HCT116 (cell line): ENCODE measurements at regions not wholly inside any gene's neighbourhood (a gene's known extent, or its start where the extent isn't known, plus 50 kb on each side); places are given as distances from the start of the nearest gene placed in this dataset.

Experiments
- ATAC-seq: fragments of 200-7000 bp; cut with Tn5 transposase; 2 replicates; pipeline ENCODE4 v1.9.1; 2020; ENCODE audit warnings: mild to moderate bottlenecking, moderate library complexity
- BruUV-seq: library from RNA; stranded (reverse); fragments of 400-500 nt; replicated peaks from 2 replicates; lab custom pipeline; 2021; lab: Mats Ljungman, UMichigan
- CTCF ChIA-PET: fragments of 300-600 bp; sonication (Branson Sonifier 250); formaldehyde crosslinking; loops from one replicate; lab custom pipeline; 2021; ENCODE audit warnings: antibody characterized with exemption; lab: Charles Lee
- POLR2A ChIA-PET: fragments of 300-600, 350-600 bp; sonication (Branson Sonifier 250); formaldehyde crosslinking; loops from one replicate; lab custom pipeline; 2021; ENCODE audit warnings: antibody characterized with exemption; lab: Charles Lee
- RAD21 ChIA-PET, 2 experiments: fragments of 300-600 bp; sonication (Branson Sonifier 250); formaldehyde crosslinking; loops; one replicate each; lab custom pipeline; 2023; ENCODE audit warnings: low total read pairs in 2 of 2; ENCODE audit not compliant: uncharacterized antibody in 2 of 2, unreplicated experiment in 2 of 2, low non-redundant PET in 1 of 2; lab: Charles Lee
- DNase-seq: peaks from one replicate; pipeline ENCODE4 v3.0.0-alpha.2; 2010; ENCODE audit warnings: low read depth, low spot score
- H2AFZ ChIP-seq: fragments of 200-600 bp; shearing (Covaris generic), sonication (generic); 2 replicates; pipeline ENCODE4 v1.6.1; 2017; ENCODE audit warnings: low read depth, mixed run types, mixed read lengths, antibody characterized with exemption, low read length; ENCODE audit not compliant: poor library complexity, severe bottlenecking
- H3K27ac ChIP-seq: 2 replicates; pipeline ENCODE4 v1.5.1; 2012; ENCODE audit warnings: low read depth, low read length
- H3K27me3 ChIP-seq: fragments of 200-600 bp; sonication (generic); 2 replicates; pipeline ENCODE4 v1.6.1; 2016; ENCODE audit warnings: mixed run types, low read length, mixed read lengths; ENCODE audit not compliant: insufficient read depth
- H3K36me3 ChIP-seq, 2 experiments: fragments of 200-500 bp in 1 of 2; fragments of 200-600 bp in 1 of 2; sonication (Bioruptor generic) in 1 of 2; sonication (generic) in 1 of 2; 2 replicates each; pipeline versions ENCODE4 v1.5.1 to v1.6.1; 2014 to 2016; ENCODE audit warnings: low read length in 2 of 2, inconsistent platforms in 1 of 2, mixed read lengths in 1 of 2, mixed run types in 1 of 2; ENCODE audit not compliant: insufficient read depth in 2 of 2, control insufficient read depth in 1 of 2
- H3K4me1 ChIP-seq, 2 experiments: fragments of 200-600 bp in 1 of 2; sonication (generic) in 1 of 2; 2 replicates each; pipeline versions ENCODE4 v1.5.1 to v1.6.1; 2012 to 2017; ENCODE audit warnings: low read length in 2 of 2, inconsistent platforms in 1 of 2, mild to moderate bottlenecking in 1 of 2, mixed read lengths in 1 of 2, mixed run types in 1 of 2, moderate library complexity in 1 of 2; ENCODE audit not compliant: insufficient read depth in 2 of 2, control insufficient read depth in 1 of 2
- H3K4me2 ChIP-seq: fragments of 200-600 bp; sonication (generic); 2 replicates; pipeline ENCODE4 v1.6.1; 2017; ENCODE audit warnings: mixed run types, low read length, mixed read lengths
- H3K4me3 ChIP-seq, 2 experiments: fragments of 200-600 bp in 1 of 2; sonication (generic) in 1 of 2; replicated peaks in 1 of 2; 2 replicates each; pipeline ENCODE4 v1.5.1; 2011 to 2016; ENCODE audit warnings: low read length in 2 of 2, control low read depth in 1 of 2, low read depth in 1 of 2, mild to moderate bottlenecking in 1 of 2, mixed read lengths in 1 of 2, mixed run types in 1 of 2
- H3K79me2 ChIP-seq: fragments of 200-600 bp; sonication (generic); 2 replicates; pipeline ENCODE4 v1.6.1; 2017; ENCODE audit warnings: mild to moderate bottlenecking, mixed run types, low read length, moderate library complexity, mixed read lengths; ENCODE audit not compliant: insufficient read depth
- H3K9ac ChIP-seq: fragments of 200-600 bp; sonication (generic); 2 replicates; pipeline ENCODE4 v1.6.1; 2016; ENCODE audit warnings: low read length, mixed read lengths
- H3K9me2 ChIP-seq: fragments of 200-600 bp; sonication (generic), shearing (Covaris generic); 2 replicates; pipeline ENCODE4 v1.6.1; 2017; ENCODE audit warnings: mixed run types, mild to moderate bottlenecking, moderate library complexity; ENCODE audit not compliant: insufficient read depth
- H3K9me3 ChIP-seq, 2 experiments: fragments of 200-500 bp in 1 of 2; fragments of 200-600 bp in 1 of 2; sonication (Bioruptor generic) in 1 of 2; sonication (generic) in 1 of 2; 2 replicates each; pipeline ENCODE4 v1.6.1; 2014 to 2017; ENCODE audit warnings: low read length in 2 of 2, mixed read lengths in 2 of 2, inconsistent platforms in 1 of 2, low read depth in 1 of 2, mild to moderate bottlenecking in 1 of 2, mixed run types in 1 of 2, moderate library complexity in 1 of 2; ENCODE audit not compliant: control insufficient read depth in 1 of 2, insufficient read depth in 1 of 2
- H4K20me1 ChIP-seq: fragments of 200-600 bp; sonication (generic), shearing (Covaris generic); 2 replicates; pipeline ENCODE4 v1.6.1; 2017; ENCODE audit warnings: mixed run types, mild to moderate bottlenecking, moderate library complexity; ENCODE audit not compliant: insufficient read depth
- CBX3 ChIP-seq: IDR thresholded peaks from 2 replicates; pipeline ENCODE4 v1.6.1; 2012; ENCODE audit warnings: low read depth
- ELF1 ChIP-seq: IDR thresholded peaks from 2 replicates; pipeline ENCODE4 v1.6.1; 2012; ENCODE audit warnings: low read depth, borderline replicate concordance
- EZH2phosphoT487 ChIP-seq: fragments of 200-600 bp; IDR thresholded peaks from 2 replicates; pipeline ENCODE4 v1.6.1; 2018; ENCODE audit warnings: antibody characterized with exemption, borderline replicate concordance
- JUND ChIP-seq: IDR thresholded peaks from 2 replicates; pipeline ENCODE4 v1.6.1; 2012
- SP1 ChIP-seq: IDR thresholded peaks from 2 replicates; pipeline ENCODE4 v1.6.1; 2012; ENCODE audit warnings: low read depth
- SRF ChIP-seq: IDR thresholded peaks from 2 replicates; pipeline ENCODE4 v1.6.1; 2012; ENCODE audit warnings: low read depth
- TCF7L2 ChIP-seq: IDR thresholded peaks from 2 replicates; pipeline ENCODE4 v1.7.0; 2011; ENCODE audit warnings: borderline replicate concordance, inconsistent platforms; ENCODE audit not compliant: insufficient read depth, insufficient read length; ENCODE audit errors: extremely low read depth
- YY1 ChIP-seq: IDR thresholded peaks from 2 replicates; pipeline ENCODE4 v1.6.1; 2011; ENCODE audit warnings: low read length, low read depth, moderate library complexity, mild to moderate bottlenecking; ENCODE audit not compliant: insufficient replicate concordance; ENCODE audit errors: extremely low read depth
- ZFX ChIP-seq: fragments of 450-650 bp; IDR thresholded peaks from 2 replicates; pipeline ENCODE4 v1.6.1; 2017
- intact Hi-C: fragments of 100-400 bp; cut with micrococcal nuclease; formaldehyde crosslinking; loops from 2 replicates; pipeline ENCODE4 v1.10.0; 2022
- TF ChIP-seq, protein P1 (sequence below): IDR thresholded peaks from 2 replicates; pipeline ENCODE4 v1.6.1; 2012; ENCODE audit warnings: low read depth
- TF ChIP-seq, protein P2 (sequence below): IDR thresholded peaks from 2 replicates; pipeline ENCODE4 v1.6.1; 2011; ENCODE audit warnings: mild to moderate bottlenecking, low read length, moderate library complexity; ENCODE audit not compliant: insufficient replicate concordance; ENCODE audit errors: extremely low read depth

DNA sequence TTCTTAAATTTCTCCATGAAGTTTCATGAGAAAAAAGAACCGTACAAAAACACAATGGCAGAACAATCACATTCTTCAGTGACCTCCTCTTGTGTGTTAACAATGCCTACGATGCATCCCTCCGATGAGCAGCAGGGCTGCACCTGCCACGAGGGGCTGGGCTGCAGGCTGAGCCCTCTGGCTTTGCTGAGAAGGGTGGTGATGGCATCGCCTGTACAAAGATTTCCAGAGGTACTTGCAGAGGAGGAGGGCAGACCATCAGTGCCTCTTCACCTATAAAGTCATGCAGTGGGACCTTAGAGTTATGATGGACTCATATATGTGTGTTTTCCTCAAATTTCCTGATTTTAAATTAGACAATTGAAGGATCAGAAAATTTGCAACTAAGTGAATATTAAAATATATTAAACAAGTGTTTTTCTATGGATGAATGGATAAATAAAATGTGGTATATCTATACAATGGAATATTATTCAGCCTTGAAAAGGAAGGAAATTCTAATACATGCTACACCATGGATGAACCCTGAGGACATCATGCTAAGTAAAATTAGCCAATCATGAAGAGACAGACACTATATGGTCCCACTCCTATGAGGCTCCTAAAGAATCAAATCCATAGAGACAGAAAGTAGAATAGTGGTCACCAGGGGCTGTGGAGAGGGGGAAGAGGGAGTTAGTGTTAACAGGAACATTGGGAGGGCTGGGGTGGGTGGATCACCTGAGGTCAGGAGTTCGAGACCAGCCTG is 489.3 kb downstream of the SIPA1L2 start:
- Histone ChIP-seq H4K20me1 (no peaks in the 10 kb centered on the region), H3K27ac (no peak overlapping the region), H3K9ac (no peak overlapping the region), H3K9me2 (no peaks in the 10 kb centered on the region; the same call in 1 of the 2 replicates), H3K4me1 (peaks cover 0 to 11% of the 10 kb centered on the region in 2 experiments; a peak in 1 of 4 replicates), H2AFZ (no peak overlapping the region), H3K27me3 (no peaks in the 10 kb centered on the region), H3K4me2 (no peak overlapping the region), H3K4me3 (no peak overlapping the region), H3K36me3 (no peaks in the 10 kb centered on the region)
- DNase-seq (no peak), ATAC-seq (no peak)
- intact Hi-C loops: no loop called here
- ChIA-PET CTCF (no interaction called here), POLR2A (interaction anchor here (0.7 kb wide), 1 partner anchor 13 kb away, joined by 3 read pairs; no protein-coding TSS in a partner anchor), RAD21 (no interaction called here)
- no TSS peak for BruUV-seq
- TF ChIP-seq ZFX (no peak), SP1 (no peak), EZH2phosphoT487 (no peak), SRF (no peak), ELF1 (no peak), YY1 (no peak), JUND (no peak), CBX3 (no peak), TCF7L2 (no peak)
- TF ChIP-seq, protein P1, sequence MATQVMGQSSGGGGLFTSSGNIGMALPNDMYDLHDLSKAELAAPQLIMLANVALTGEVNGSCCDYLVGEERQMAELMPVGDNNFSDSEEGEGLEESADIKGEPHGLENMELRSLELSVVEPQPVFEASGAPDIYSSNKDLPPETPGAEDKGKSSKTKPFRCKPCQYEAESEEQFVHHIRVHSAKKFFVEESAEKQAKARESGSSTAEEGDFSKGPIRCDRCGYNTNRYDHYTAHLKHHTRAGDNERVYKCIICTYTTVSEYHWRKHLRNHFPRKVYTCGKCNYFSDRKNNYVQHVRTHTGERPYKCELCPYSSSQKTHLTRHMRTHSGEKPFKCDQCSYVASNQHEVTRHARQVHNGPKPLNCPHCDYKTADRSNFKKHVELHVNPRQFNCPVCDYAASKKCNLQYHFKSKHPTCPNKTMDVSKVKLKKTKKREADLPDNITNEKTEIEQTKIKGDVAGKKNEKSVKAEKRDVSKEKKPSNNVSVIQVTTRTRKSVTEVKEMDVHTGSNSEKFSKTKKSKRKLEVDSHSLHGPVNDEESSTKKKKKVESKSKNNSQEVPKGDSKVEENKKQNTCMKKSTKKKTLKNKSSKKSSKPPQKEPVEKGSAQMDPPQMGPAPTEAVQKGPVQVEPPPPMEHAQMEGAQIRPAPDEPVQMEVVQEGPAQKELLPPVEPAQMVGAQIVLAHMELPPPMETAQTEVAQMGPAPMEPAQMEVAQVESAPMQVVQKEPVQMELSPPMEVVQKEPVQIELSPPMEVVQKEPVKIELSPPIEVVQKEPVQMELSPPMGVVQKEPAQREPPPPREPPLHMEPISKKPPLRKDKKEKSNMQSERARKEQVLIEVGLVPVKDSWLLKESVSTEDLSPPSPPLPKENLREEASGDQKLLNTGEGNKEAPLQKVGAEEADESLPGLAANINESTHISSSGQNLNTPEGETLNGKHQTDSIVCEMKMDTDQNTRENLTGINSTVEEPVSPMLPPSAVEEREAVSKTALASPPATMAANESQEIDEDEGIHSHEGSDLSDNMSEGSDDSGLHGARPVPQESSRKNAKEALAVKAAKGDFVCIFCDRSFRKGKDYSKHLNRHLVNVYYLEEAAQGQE: no peak
- TF ChIP-seq, protein P2, sequence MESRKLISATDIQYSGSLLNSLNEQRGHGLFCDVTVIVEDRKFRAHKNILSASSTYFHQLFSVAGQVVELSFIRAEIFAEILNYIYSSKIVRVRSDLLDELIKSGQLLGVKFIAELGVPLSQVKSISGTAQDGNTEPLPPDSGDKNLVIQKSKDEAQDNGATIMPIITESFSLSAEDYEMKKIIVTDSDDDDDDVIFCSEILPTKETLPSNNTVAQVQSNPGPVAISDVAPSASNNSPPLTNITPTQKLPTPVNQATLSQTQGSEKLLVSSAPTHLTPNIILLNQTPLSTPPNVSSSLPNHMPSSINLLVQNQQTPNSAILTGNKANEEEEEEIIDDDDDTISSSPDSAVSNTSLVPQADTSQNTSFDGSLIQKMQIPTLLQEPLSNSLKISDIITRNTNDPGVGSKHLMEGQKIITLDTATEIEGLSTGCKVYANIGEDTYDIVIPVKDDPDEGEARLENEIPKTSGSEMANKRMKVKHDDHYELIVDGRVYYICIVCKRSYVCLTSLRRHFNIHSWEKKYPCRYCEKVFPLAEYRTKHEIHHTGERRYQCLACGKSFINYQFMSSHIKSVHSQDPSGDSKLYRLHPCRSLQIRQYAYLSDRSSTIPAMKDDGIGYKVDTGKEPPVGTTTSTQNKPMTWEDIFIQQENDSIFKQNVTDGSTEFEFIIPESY: no peak
- TF ChIP-seq, all 23 proteins: peak for 0
- peaks cover 0 to 5% of the 10 kb centered on the region in 2 experiments; a peak in 1 of 4 replicates for H3K9me3 ChIP-seq
- no peaks in the 10 kb centered on the region for H3K79me2 ChIP-seq
